ENCODE measurements at regions not wholly inside any gene's neighbourhood (a gene's known extent, or its start where the extent isn't known, plus 50 kb on each side); places are given as distances from the start of the nearest gene placed in this dataset.

DNA sequence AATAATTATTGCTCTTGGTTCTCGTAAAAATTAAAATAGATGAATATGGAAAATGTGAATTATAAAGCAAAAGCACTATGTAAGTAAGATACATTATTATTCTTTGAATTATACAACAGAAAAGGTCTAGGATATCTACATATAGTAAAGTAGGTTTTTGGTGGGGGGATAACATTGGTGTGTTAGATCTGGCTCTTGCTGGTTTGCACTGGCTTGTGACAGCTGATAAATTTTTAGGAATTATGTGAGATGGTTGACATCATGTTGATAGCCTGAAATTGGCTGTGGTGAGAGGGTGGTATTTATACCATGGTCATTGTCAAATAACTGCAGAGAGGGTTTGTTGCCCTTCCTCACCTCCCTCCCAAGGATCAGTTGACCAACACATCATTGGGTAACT, 50.7 kb upstream of the BTG1 start:
- no peaks in the 10 kb centered on the region for H3K27me3 Mint-ChIP-seq
- ATAC-seq: no peak
- peaks cover 6% of the 10 kb centered on the region for H3K4me1 Mint-ChIP-seq
- no peak for DNase-seq
- peaks cover 18% of the 10 kb centered on the region for H3K9me3 Mint-ChIP-seq
- H3K36me3 Mint-ChIP-seq (ENCODE audit: low read depth): peaks cover 2% of the 10 kb centered on the region
- no peak overlapping the region for H3K4me3 Mint-ChIP-seq
- H3K27ac Mint-ChIP-seq: no peak overlapping the region
